ENCODE measurements at regions not wholly inside any gene's neighbourhood (a gene's known extent, or its start where the extent isn't known, plus 50 kb on each side); places are given as distances from the start of the nearest gene placed in this dataset.

DNA sequence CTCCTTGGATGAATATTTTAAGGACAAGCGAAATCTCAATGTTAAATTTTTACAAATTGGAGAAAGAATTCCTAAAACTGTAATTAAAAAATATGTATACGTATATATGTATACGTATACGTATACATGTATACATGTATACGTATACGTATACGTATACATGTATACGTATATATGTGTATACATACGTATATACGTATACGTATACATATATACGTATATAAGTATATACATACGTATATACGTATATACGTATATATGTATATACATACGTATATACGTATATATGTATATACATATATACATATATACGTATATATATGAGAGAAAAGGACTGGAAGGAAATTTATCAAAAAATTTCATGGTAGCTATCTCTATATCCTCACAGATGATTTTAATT is 110.2 kb upstream of the ACKR3 start:
- no peaks in the 10 kb centered on the region for H4K20me1 ChIP-seq (ENCODE audit: insufficient read depth, low read length, poor library complexity, severe bottlenecking)
- no peak for TF ChIP-seq EZH2phosphoT487 (IDR thresholded peaks at IDR 0.05; ENCODE audit: borderline replicate concordance)
- no peak for TF ChIP-seq CTCF (conservative IDR thresholded peaks at IDR 0.05; ENCODE audit: low read length)
- no peaks in the 10 kb centered on the region for H3K79me2 ChIP-seq (ENCODE audit: insufficient read depth, low read length)
- no peaks in the 10 kb centered on the region for H3K36me3 ChIP-seq (ENCODE audit: insufficient read depth, low read length)
- H3K27me3 ChIP-seq (ENCODE audit: insufficient read depth, low read length, poor library complexity, severe bottlenecking), result no peaks in the 10 kb centered on the region
- no peak overlapping the region for H2AFZ ChIP-seq (ENCODE audit: low read length)
- no peaks in the 10 kb centered on the region for H3K4me1 ChIP-seq (ENCODE audit: insufficient read depth, low read length, poor library complexity, severe bottlenecking)
- no peak overlapping the region for H3K4me3 ChIP-seq (ENCODE audit: low read length, poor library complexity, severe bottlenecking)
- H3K9me3 ChIP-seq (ENCODE audit: insufficient read depth, low read depth, low read length), result no peaks in the 10 kb centered on the region; the same call in 1 of the 2 replicates
- H3K4me2 ChIP-seq (ENCODE audit: low read depth, low read length, poor library complexity, severe bottlenecking), result no peak overlapping the region
- H3F3A ChIP-seq (ENCODE audit: low read depth), result no peaks in the 10 kb centered on the region
- no peak overlapping the region for H3K9ac ChIP-seq (ENCODE audit: low read depth, low read length, poor library complexity, severe bottlenecking)
- no peaks in the 10 kb centered on the region for H3K9me2 ChIP-seq (replicated peaks; ENCODE audit: low read depth, low read length)

DNA sequence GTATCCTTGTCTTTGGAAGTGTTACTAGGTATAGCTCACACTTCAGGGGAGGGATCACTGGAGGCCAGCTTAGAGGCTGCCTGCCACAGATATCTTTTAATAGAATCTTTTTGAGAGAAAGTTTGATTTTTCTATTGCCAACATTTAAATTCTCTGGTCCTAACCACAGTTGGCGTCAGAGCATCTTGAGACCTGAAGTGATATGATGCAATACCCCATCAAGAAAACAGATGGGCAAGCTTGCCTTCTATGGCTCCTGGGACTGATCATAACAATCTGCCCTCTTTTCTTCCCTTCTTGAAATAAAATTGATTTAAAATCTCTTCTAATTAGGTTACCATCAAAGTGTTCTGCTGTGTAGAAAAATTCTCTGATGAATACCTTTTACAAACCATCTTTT is 105.5 kb upstream of the ACKR3 start:
- H3K36me3 ChIP-seq (ENCODE audit: insufficient read depth, low read length), result no peaks in the 10 kb centered on the region
- H3K4me2 ChIP-seq (ENCODE audit: low read depth, low read length, poor library complexity, severe bottlenecking), result no peak overlapping the region
- H3K9me3 ChIP-seq (ENCODE audit: insufficient read depth, low read depth, low read length), result no peaks in the 10 kb centered on the region
- no peaks in the 10 kb centered on the region for H3K9me2 ChIP-seq (replicated peaks; ENCODE audit: low read depth, low read length)
- no peak overlapping the region for H2AFZ ChIP-seq (ENCODE audit: low read length)
- H3K4me3 ChIP-seq (ENCODE audit: low read length, poor library complexity, severe bottlenecking), result no peak overlapping the region
- no peak overlapping the region for H3K9ac ChIP-seq (ENCODE audit: low read depth, low read length, poor library complexity, severe bottlenecking)
- no peaks in the 10 kb centered on the region for H3F3A ChIP-seq (ENCODE audit: low read depth)
- no peaks in the 10 kb centered on the region for H3K27me3 ChIP-seq (ENCODE audit: insufficient read depth, low read length, poor library complexity, severe bottlenecking)
- TF ChIP-seq CTCF (conservative IDR thresholded peaks at IDR 0.05; ENCODE audit: low read length) (no peak), EZH2phosphoT487 (IDR thresholded peaks at IDR 0.05; ENCODE audit: borderline replicate concordance) (no peak)
- H3K79me2 ChIP-seq (ENCODE audit: insufficient read depth, low read length), result no peaks in the 10 kb centered on the region
- H4K20me1 ChIP-seq (ENCODE audit: insufficient read depth, low read length, poor library complexity, severe bottlenecking), result no peaks in the 10 kb centered on the region
- no peaks in the 10 kb centered on the region for H3K4me1 ChIP-seq (ENCODE audit: insufficient read depth, low read length, poor library complexity, severe bottlenecking)

- Histone ChIP-seq H3K9me2 (replicated peaks; ENCODE audit: low read depth, low read length) (no peaks in the 10 kb centered on the region), H3K79me2 (ENCODE audit: insufficient read depth, low read length) (no peaks in the 10 kb centered on the region), H3K4me3 (ENCODE audit: low read length, poor library complexity, severe bottlenecking) (no peak overlapping the region), H3K9ac (ENCODE audit: low read depth, low read length, poor library complexity, severe bottlenecking) (no peak overlapping the region), H3K36me3 (ENCODE audit: insufficient read depth, low read length) (no peaks in the 10 kb centered on the region), H4K20me1 (ENCODE audit: insufficient read depth, low read length, poor library complexity, severe bottlenecking) (no peaks in the 10 kb centered on the region), H3F3A (ENCODE audit: low read depth) (no peaks in the 10 kb centered on the region), H3K4me2 (ENCODE audit: low read depth, low read length, poor library complexity, severe bottlenecking) (no peak overlapping the region), H3K9me3 (ENCODE audit: insufficient read depth, low read depth, low read length) (no peaks in the 10 kb centered on the region), H3K4me1 (ENCODE audit: insufficient read depth, low read length, poor library complexity, severe bottlenecking) (no peaks in the 10 kb centered on the region), H3K27me3 (ENCODE audit: insufficient read depth, low read length, poor library complexity, severe bottlenecking) (no peaks in the 10 kb centered on the region), H2AFZ (ENCODE audit: low read length) (no peak overlapping the region)
- TF ChIP-seq EZH2phosphoT487 (IDR thresholded peaks at IDR 0.05; ENCODE audit: borderline replicate concordance) (no peak), CTCF (conservative IDR thresholded peaks at IDR 0.05; ENCODE audit: low read length) (no peak)
Measured at GRCh38 chr2:236472720-236473495, 96.7 kb upstream of the ACKR3 start.
